ENCODE measurements at regions not wholly inside any gene's neighbourhood (a gene's known extent, or its start where the extent isn't known, plus 50 kb on each side); places are given as distances from the start of the nearest gene placed in this dataset.

- Histone ChIP-seq H3K27me3 (ENCODE audit: control insufficient read depth, insufficient read depth, low read length, poor library complexity, severe bottlenecking) (no peaks in the 10 kb centered on the region), H3K4me3 (ENCODE audit: low read length) (no peak overlapping the region), H3K27ac (ENCODE audit: low read depth, low read length) (no peak overlapping the region), H3K4me1 (ENCODE audit: control insufficient read depth, insufficient read depth, low read length) (no peaks in the 10 kb centered on the region), H3K9ac (ENCODE audit: extremely low read depth, low read length, poor library complexity, severe bottlenecking) (no peak overlapping the region), H3K36me3 (ENCODE audit: control insufficient read depth, insufficient read depth, low read length) (no peaks in the 10 kb centered on the region), H3K9me3 (ENCODE audit: control insufficient read depth, low read length) (no peaks in the 10 kb centered on the region)
- no peak for DNase-seq
- Mint-ChIP-seq H3K36me3 (ENCODE audit: low read depth) (no peaks in the 10 kb centered on the region), H3K27me3 (ENCODE audit: insufficient read depth) (peaks cover 1% of the 10 kb centered on the region), H3K9me3 (no peaks in the 10 kb centered on the region), H3K4me3 (no peak overlapping the region), H3K27ac (no peak overlapping the region), H3K4me1 (peaks cover 5% of the 10 kb centered on the region)
- 92% methylated on average over 2 of the region's 2 CpGs; no CpG with 5 or more reads in 1 of the 2 experiments for WGBS, 2 experiments (ENCODE audit: insufficient coverage in 1 of 2, insufficient read length in 1 of 2)
- TF ChIP-seq CTCF (conservative IDR thresholded peaks at IDR 0.05) = no peak
These were observed 351.9 kb downstream of the ZSWIM6 start for GRCh38 chr5:61683926-61684325.

GRCh38 chr5:61686491-61687257 lies 354.6 kb downstream of the ZSWIM6 start:
- Mint-ChIP-seq H3K27me3 (ENCODE audit: insufficient read depth) (peaks cover 1% of the 10 kb centered on the region), H3K4me3 (no peak overlapping the region), H3K36me3 (ENCODE audit: low read depth) (no peaks in the 10 kb centered on the region), H3K4me1 (peaks cover 9% of the 10 kb centered on the region), H3K27ac (no peak overlapping the region), H3K9me3 (no peaks in the 10 kb centered on the region)
- H3K27ac ChIP-seq (ENCODE audit: low read depth, low read length) = no peak overlapping the region
- no peak overlapping the region for H3K9ac ChIP-seq (ENCODE audit: extremely low read depth, low read length, poor library complexity, severe bottlenecking)
- H3K36me3 ChIP-seq (ENCODE audit: control insufficient read depth, insufficient read depth, low read length) = no peaks in the 10 kb centered on the region
- no peak for TF ChIP-seq CTCF (conservative IDR thresholded peaks at IDR 0.05)
- WGBS, 2 experiments (ENCODE audit: insufficient coverage in 1 of 2, insufficient read length in 1 of 2) = 82 to 93% methylated on average over 5 of the region's 5 CpGs
- H3K27me3 ChIP-seq (ENCODE audit: control insufficient read depth, insufficient read depth, low read length, poor library complexity, severe bottlenecking) = no peaks in the 10 kb centered on the region
- DNase-seq = no peak
- H3K9me3 ChIP-seq (ENCODE audit: control insufficient read depth, low read length) = no peaks in the 10 kb centered on the region
- H3K4me3 ChIP-seq (ENCODE audit: low read length) = no peak overlapping the region
- no peaks in the 10 kb centered on the region for H3K4me1 ChIP-seq (ENCODE audit: control insufficient read depth, insufficient read depth, low read length)

- no peaks in the 10 kb centered on the region for H3K36me3 Mint-ChIP-seq (ENCODE audit: low read depth)
- H3K9me3 Mint-ChIP-seq = no peaks in the 10 kb centered on the region
- H3K4me1 ChIP-seq (ENCODE audit: control insufficient read depth, insufficient read depth, low read length) = no peaks in the 10 kb centered on the region
- no peak overlapping the region for H3K4me3 Mint-ChIP-seq
- DNase-seq = no peak
- no peaks in the 10 kb centered on the region for H3K27me3 ChIP-seq (ENCODE audit: control insufficient read depth, insufficient read depth, low read length, poor library complexity, severe bottlenecking)
- no peak for TF ChIP-seq CTCF (conservative IDR thresholded peaks at IDR 0.05)
- H3K27ac Mint-ChIP-seq = no peak overlapping the region
- H3K27me3 Mint-ChIP-seq (ENCODE audit: insufficient read depth) = peaks cover 1% of the 10 kb centered on the region
- H3K4me3 ChIP-seq (ENCODE audit: low read length) = no peak overlapping the region
- no peak overlapping the region for H3K9ac ChIP-seq (ENCODE audit: extremely low read depth, low read length, poor library complexity, severe bottlenecking)
- no peak overlapping the region for H3K27ac ChIP-seq (ENCODE audit: low read depth, low read length)
- peaks cover 9% of the 10 kb centered on the region for H3K4me1 Mint-ChIP-seq
- H3K9me3 ChIP-seq (ENCODE audit: control insufficient read depth, low read length) = no peaks in the 10 kb centered on the region
- H3K36me3 ChIP-seq (ENCODE audit: control insufficient read depth, insufficient read depth, low read length) = no peaks in the 10 kb centered on the region
- 87 to 90% methylated on average over 2 to 5 of the region's 5 CpGs for WGBS, 2 experiments (ENCODE audit: insufficient coverage in 1 of 2, insufficient read length in 1 of 2)
These were observed 355.3 kb downstream of the ZSWIM6 start for GRCh38 chr5:61687371-61687770.
